Ectodermal cell (in vitro differentiated cells): ENCODE measurements at regions not wholly inside any gene's neighbourhood (a gene's known extent, or its start where the extent isn't known, plus 50 kb on each side); places are given as distances from the start of the nearest gene placed in this dataset.
"Not testable (repeated sequence)": the region's sequence is repeated elsewhere in the genome, so short reads cannot be mapped to it uniquely, and the experiment has no call there.

ENCODE experiments used
- H3K27ac ChIP-seq: 2 replicates; pipeline ENCODE4 v1.7.0; 2013; ENCODE audit warnings: mild to moderate bottlenecking, low read depth, low read length; ENCODE audit not compliant: insufficient read depth, poor library complexity, severe bottlenecking
- H3K27me3 ChIP-seq: 2 replicates; pipeline ENCODE4 v1.7.0; 2013; ENCODE audit warnings: mild to moderate bottlenecking, low read length; ENCODE audit not compliant: insufficient read depth, control insufficient read depth, poor library complexity, severe bottlenecking
- H3K36me3 ChIP-seq: one replicate; pipeline ENCODE4 v1.7.0; 2013; ENCODE audit warnings: low read length; ENCODE audit not compliant: control insufficient read depth, insufficient read depth
- H3K4me1 ChIP-seq: one replicate; pipeline ENCODE4 v1.7.0; 2013; ENCODE audit warnings: low read length; ENCODE audit not compliant: control insufficient read depth, insufficient read depth
- H3K4me3 ChIP-seq: 2 replicates; pipeline ENCODE4 v1.7.0; 2013; ENCODE audit warnings: low read depth, low read length, control low read depth; ENCODE audit not compliant: insufficient read depth
- H3K9me3 ChIP-seq: 2 replicates; pipeline ENCODE4 v1.7.0; 2013; ENCODE audit warnings: mild to moderate bottlenecking, low read length, moderate library complexity; ENCODE audit not compliant: control insufficient read depth
- WGBS, 2 experiments: methylation state at CpG; one replicate each; pipeline ENCODE4 v1.1.7; 2013; ENCODE audit warnings: missing lambda C conversion rate in 2 of 2; 5-methylcytosine and 5-hydroxymethylcytosine counted together

DNA sequence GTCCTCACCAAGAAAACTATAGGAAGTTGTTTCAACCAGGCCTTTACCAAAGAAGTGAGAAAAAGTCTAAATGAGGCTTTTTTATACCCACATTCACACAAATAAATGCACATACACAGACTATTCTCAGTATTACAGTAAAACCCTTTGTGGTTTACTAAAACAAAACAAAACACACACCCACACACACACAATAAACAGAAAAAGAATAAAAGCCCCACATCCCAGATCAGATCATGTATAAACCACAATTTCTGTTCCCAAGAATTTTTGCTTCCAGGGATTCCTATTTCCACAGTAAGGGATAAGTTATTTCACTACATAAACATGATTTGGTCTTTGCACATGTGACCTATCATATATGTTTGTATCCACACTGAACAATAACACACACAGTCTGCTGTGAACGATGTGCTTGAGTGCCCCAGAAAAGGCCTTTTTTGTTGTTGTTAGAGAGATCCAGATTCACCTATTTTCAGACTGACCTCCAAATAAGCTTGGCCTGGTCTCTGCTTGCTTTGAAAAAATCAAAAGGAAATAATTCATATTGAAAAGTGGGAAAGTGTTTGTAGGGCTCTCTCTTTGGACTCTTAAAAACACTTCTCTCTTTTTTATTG, 283.4 kb upstream of the ATP11B start:
- no peak overlapping the region for H3K27ac ChIP-seq
- no peaks in the 10 kb centered on the region for H3K27me3 ChIP-seq
- peaks cover 18% of the 10 kb centered on the region for H3K4me1 ChIP-seq
- H3K36me3 ChIP-seq: no peaks in the 10 kb centered on the region
- WGBS, 2 experiments: 96 to 100% methylated on average over 1 of the region's 1 CpG
- H3K9me3 ChIP-seq: no peaks in the 10 kb centered on the region
- no peak overlapping the region for H3K4me3 ChIP-seq

GRCh38 chr3:182514236-182514964, 278.9 kb upstream of the ATP11B start:
- Histone ChIP-seq H3K4me1 (peaks cover 32% of the 10 kb centered on the region), H3K27ac (no peak overlapping the region), H3K27me3 (no peaks in the 10 kb centered on the region), H3K4me3 (no peak overlapping the region), H3K36me3 (no peaks in the 10 kb centered on the region), H3K9me3 (no peaks in the 10 kb centered on the region)
- 89 to 96% methylated on average over 2 to 4 of the region's 5 CpGs for WGBS, 2 experiments

DNA sequence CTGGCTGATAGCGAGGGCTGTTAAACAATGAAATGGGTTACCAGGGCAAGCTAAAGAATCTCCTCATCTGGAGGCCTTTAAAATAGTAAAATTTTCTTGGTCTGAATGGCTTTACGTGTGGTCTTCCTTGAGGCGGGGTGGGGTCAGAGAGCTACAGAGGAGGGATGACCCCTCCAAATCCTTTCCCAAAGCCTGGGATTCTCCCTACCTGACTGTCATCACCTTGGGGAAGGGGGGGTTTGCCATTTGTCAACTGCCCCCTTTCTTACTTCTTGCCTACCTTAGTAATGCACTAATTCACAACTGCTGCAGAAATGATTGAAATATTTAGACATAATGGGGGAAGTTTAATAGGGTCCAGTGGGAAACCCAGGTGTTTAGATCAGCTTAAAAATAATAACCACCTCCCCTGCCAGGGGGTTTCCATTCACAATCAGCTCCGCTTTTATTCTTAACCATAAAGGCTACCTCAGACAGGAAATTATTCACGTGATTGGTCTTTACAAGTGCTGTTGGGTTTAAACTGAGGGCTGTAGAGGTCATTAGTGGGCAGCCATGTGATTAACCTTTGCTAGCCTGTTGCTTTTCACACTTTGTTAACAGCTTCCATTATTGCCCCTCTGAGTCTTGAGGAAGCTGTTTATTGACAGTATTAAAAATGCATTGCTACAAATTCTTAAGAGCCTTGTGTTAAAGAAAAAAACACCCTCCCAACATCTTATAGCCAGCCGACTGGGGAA, 276.5 kb upstream of the ATP11B start:
- no peaks in the 10 kb centered on the region for H3K36me3 ChIP-seq
- H3K27me3 ChIP-seq: no peaks in the 10 kb centered on the region
- 64 to 65% methylated on average over 6 of the region's 6 CpGs for WGBS, 2 experiments
- no peaks in the 10 kb centered on the region for H3K9me3 ChIP-seq
- H3K27ac ChIP-seq: no peak overlapping the region
- no peak overlapping the region for H3K4me3 ChIP-seq
- peaks cover 24% of the 10 kb centered on the region for H3K4me1 ChIP-seq

DNA sequence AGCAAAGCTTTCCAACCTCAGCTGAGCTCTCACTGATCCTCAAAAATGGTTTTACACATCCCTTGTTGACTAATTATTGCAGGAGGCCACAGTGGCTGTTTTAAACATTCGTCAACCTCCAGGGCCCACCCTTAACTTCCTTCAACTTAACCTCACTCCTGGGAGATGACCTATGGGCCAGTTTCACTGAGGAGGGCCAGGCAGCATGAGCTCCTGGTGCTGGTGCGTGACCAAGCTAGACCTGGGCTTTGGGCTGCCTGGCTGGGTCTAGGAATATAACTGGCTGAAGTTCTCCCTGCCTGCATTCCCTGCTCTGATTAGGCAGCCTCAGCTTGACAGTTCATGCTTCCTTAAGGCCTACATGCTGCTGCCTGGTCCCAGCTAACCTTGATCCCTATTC, 273.7 kb upstream of the ATP11B start:
- no peak overlapping the region for H3K27ac ChIP-seq
- peaks cover 24% of the 10 kb centered on the region for H3K4me1 ChIP-seq
- H3K9me3 ChIP-seq: no peaks in the 10 kb centered on the region
- H3K4me3 ChIP-seq: no peak overlapping the region
- no peaks in the 10 kb centered on the region for H3K27me3 ChIP-seq
- 91 to 95% methylated on average over 2 of the region's 2 CpGs for WGBS, 2 experiments
- no peaks in the 10 kb centered on the region for H3K36me3 ChIP-seq

DNA sequence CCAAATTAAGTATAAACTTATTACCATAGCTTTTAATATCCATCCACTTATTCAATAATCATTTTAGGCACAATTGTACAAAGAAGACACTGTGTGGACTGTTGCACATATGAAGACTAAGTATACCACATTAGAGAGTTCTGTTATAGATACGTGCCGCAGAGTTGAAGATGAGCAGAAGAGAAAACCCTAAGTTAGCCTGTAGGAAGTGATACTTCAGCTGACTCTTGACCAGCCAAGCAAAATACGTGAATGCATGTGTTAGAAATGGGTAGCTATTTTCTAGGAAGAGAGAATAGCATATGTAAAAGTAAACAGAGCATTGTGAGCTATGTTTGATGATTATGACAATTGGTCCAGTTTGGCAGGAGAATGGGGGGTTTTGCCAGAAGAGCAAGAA, 272.0 kb upstream of the ATP11B start:
- H3K27me3 ChIP-seq: no peaks in the 10 kb centered on the region
- H3K4me3 ChIP-seq: no peak overlapping the region
- no peak overlapping the region for H3K27ac ChIP-seq
- H3K36me3 ChIP-seq: no peaks in the 10 kb centered on the region
- WGBS, 2 experiments: 92% methylated on average over 3 of the region's 3 CpGs
- no peaks in the 10 kb centered on the region for H3K9me3 ChIP-seq
- peaks cover 33% of the 10 kb centered on the region for H3K4me1 ChIP-seq

DNA sequence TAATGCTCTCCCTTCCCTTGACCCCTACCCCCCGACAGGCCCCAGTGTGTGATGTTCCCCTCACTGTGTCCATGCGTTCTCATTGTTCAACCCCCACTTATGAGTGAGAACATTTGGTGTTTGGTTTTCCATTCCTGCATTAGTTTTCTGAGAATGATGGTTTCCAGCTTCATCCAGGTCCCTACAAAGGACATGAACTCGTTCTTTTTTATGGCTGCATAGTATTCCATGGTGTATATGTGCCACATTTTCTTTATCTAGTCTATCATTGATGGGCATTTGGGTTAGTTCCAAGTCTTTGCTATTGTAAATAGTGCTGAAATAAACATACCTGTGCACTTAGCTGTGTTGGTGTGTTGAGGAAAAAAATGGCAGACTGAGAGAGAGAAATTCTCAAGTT, 269.9 kb upstream of the ATP11B start:
- WGBS, 2 experiments: 91 to 92% methylated on average over 3 of the region's 3 CpGs
- not testable (repeated sequence) for H3K36me3 ChIP-seq, H3K27me3 ChIP-seq, H3K4me3 ChIP-seq, H3K9me3 ChIP-seq, H3K27ac ChIP-seq
- H3K4me1 ChIP-seq: peaks cover 12% of the 10 kb centered on the region

- Histone ChIP-seq H3K4me3 (no peak overlapping the region), H3K27me3 (no peaks in the 10 kb centered on the region), H3K9me3 (no peaks in the 10 kb centered on the region), H3K4me1 (peaks cover 9% of the 10 kb centered on the region), H3K27ac (no peak overlapping the region), H3K36me3 (no peaks in the 10 kb centered on the region)
- 89 to 100% methylated on average over 1 to 2 of the region's 2 CpGs for WGBS, 2 experiments
Observed at GRCh38 chr3:182523836-182524235, 269.5 kb upstream of the ATP11B start.

- H3K36me3 ChIP-seq: no peaks in the 10 kb centered on the region
- no peaks in the 10 kb centered on the region for H3K27me3 ChIP-seq
- no peak overlapping the region for H3K4me3 ChIP-seq
- 95 to 96% methylated on average over 5 of the region's 5 CpGs for WGBS, 2 experiments
- peaks cover 9% of the 10 kb centered on the region for H3K4me1 ChIP-seq
- H3K27ac ChIP-seq: no peak overlapping the region
- no peaks in the 10 kb centered on the region for H3K9me3 ChIP-seq
Observed at GRCh38 chr3:182524711-182525401, 268.4 kb upstream of the ATP11B start.

- Histone ChIP-seq H3K4me3 (no peak overlapping the region), H3K27ac (no peak overlapping the region), H3K4me1 (peaks cover 9% of the 10 kb centered on the region), H3K9me3 (no peaks in the 10 kb centered on the region), H3K36me3 (no peaks in the 10 kb centered on the region), H3K27me3 (no peaks in the 10 kb centered on the region)
- WGBS, 2 experiments: 78 to 88% methylated on average over 4 of the region's 4 CpGs
Observed at GRCh38 chr3:182525766-182526374, 267.4 kb upstream of the ATP11B start.

GRCh38 chr3:182527745-182528144, 265.6 kb upstream of the ATP11B start:
- H3K27me3 ChIP-seq: no peaks in the 10 kb centered on the region
- no peak overlapping the region for H3K27ac ChIP-seq
- H3K4me1 ChIP-seq: peaks cover 9% of the 10 kb centered on the region
- H3K36me3 ChIP-seq: no peaks in the 10 kb centered on the region
- H3K9me3 ChIP-seq: no peaks in the 10 kb centered on the region
- no peak overlapping the region for H3K4me3 ChIP-seq
